WI38 (cell line): ENCODE measurements at regions not wholly inside any gene's neighbourhood (a gene's known extent, or its start where the extent isn't known, plus 50 kb on each side); places are given as distances from the start of the nearest gene placed in this dataset.

Experiments
- H3K4me3 ChIP-seq: 2 replicates; pipeline ENCODE4 v1.5.1; 2011; ENCODE audit warnings: low read depth, mild to moderate bottlenecking, control low read depth, low read length
- TF ChIP-seq, protein P1 (sequence below): IDR thresholded peaks from 2 replicates; pipeline ENCODE4 v1.5.1; 2012; ENCODE audit warnings: low read depth, mild to moderate bottlenecking, control low read depth, low read length

DNA sequence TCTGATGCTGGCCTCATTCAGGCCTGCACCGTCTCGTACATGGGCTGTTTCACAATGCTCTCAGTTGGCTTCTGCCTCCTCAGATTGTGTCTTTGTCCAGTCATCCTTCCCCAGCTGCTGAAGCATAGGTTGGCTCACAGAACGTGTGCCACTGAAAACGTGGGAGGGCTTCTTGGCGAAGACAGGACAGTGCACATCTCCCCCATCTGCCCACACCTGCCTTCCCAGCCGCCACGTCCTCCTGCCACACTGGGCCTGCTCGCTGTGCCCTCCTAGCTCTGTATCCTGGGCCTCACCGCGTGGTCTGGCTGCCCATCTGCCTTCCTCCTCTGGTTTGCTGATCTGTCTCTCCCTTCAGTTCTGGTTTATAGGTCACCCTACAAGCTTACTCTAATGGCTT, 230.0 kb upstream of the TOPAZ1 start:
- TF ChIP-seq, protein P1, sequence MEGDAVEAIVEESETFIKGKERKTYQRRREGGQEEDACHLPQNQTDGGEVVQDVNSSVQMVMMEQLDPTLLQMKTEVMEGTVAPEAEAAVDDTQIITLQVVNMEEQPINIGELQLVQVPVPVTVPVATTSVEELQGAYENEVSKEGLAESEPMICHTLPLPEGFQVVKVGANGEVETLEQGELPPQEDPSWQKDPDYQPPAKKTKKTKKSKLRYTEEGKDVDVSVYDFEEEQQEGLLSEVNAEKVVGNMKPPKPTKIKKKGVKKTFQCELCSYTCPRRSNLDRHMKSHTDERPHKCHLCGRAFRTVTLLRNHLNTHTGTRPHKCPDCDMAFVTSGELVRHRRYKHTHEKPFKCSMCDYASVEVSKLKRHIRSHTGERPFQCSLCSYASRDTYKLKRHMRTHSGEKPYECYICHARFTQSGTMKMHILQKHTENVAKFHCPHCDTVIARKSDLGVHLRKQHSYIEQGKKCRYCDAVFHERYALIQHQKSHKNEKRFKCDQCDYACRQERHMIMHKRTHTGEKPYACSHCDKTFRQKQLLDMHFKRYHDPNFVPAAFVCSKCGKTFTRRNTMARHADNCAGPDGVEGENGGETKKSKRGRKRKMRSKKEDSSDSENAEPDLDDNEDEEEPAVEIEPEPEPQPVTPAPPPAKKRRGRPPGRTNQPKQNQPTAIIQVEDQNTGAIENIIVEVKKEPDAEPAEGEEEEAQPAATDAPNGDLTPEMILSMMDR: no peak
- H3K4me3 ChIP-seq: no peak overlapping the region

DNA sequence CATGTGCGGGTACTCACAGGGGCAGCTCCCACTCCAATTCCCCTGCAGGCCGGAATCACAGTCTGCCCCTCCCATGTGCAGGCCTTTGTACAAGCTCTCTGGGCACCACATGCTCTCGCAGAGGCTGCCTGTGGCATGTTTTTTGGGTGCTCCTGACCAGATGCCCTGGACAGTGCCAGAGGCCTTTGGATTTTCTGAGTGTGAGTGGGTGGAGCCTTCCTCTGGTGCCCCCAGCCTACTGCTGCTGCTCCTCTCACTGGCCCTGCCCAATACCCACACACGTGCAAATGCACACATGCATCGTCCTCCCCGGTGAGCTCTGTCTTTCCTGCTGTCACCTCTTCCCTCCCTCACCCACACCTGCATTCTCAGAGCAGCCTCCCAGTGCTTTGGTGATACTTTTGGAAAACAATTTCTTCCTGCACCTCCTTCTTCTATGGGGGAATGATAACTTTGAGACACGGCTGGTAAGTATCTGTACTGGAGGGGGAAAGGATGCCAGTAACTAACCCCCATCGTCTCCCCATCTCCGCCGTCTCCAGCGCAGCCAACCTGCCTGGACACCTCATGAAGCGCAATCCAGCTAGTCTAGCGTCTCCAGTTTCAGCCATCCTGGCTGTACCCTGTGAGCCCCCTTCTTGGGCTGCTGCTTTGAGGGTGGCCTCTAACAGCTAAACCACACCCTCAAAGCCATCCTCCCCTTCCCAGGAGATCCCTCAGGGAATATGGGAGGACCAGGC, 229.4 kb upstream of the TOPAZ1 start:
- TF ChIP-seq, protein P1: no peak
- H3K4me3 ChIP-seq: no peak overlapping the region

DNA sequence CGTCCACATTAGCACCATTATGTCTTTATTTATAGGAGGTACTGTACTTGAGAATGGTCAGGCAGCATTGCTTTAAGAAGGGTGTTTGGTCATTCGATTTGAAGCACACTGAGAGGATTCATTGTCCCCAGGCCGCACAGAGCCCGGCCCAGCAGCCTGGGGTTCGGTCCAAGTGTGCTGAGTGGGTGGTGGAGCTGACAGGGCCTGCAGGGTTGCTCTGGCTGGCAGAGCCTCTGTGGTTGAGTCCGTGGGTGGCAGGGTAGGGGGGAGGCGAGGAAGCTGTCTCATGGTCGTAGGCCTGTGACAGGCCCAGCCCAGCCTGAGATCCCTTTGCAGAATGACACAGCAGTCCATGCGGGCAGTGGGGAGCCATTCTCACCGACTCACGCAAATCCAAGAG, 227.7 kb upstream of the TOPAZ1 start:
- TF ChIP-seq, protein P1: no peak

DNA sequence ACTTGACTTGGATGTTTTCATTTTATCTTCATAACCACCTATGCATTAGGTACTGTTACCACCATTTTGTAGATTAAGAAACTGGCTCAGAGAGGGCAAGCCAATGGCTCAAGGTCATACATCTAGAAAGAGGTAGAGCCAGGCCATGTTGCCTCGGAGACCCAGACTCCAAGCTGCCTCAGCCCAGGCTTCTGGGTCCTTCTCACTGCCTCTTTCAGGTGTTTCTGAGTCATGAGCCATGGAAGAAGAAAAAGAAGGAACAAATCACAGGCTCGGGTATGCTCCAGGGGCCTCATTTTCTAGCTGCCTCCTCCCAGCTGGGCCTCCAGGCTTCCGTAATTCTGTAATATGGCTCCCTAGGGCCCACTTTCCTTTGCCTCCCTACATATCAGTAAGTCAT, 226.5 kb upstream of the TOPAZ1 start:
- no peak overlapping the region for H3K4me3 ChIP-seq
- TF ChIP-seq, protein P1: no peak

More for the DNA sequence above, 227.7 kb upstream of the TOPAZ1 start:
- H3K4me3 ChIP-seq: no peak overlapping the region

DNA sequence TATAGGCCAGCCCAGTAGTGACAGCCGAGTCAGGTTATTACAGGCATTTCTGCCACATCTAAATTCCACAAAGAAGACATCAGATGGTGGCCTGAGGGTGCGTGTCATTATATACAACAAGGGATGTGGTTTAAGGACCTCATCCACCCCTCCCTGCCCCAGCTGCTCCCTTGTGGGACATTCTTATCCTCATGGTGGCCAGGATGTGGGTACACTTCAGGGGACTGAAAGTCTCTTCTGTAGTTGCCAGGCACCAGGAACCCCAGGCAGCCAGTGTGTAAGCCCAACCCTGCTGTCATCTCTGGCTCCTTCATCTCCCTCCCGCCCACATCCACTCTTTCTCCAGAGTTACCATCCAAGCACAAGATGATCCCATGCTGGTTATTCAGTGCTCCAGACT, 224.9 kb upstream of the TOPAZ1 start:
- no peak overlapping the region for H3K4me3 ChIP-seq
- TF ChIP-seq, protein P1: no peak

DNA sequence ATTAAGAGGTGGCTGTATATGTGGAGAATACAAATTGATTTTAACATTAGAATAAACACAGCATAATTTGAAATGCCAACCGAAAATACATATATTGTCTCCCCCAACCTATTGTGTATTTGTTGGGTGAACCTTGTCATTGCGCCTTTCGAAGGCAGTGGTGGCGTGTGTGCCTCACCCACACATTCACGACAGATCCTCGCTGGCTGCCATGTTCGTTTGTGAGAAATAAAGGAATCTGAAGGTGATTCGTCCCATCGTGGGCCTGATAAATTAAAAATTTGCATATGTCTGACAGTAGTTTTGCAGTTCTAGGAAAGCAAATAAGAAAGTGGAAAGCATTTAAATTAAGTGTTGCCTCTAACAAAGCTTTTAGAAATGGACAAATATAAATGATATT, 222.8 kb upstream of the TOPAZ1 start:
- H3K4me3 ChIP-seq: no peak overlapping the region
- TF ChIP-seq, protein P1: no peak

DNA sequence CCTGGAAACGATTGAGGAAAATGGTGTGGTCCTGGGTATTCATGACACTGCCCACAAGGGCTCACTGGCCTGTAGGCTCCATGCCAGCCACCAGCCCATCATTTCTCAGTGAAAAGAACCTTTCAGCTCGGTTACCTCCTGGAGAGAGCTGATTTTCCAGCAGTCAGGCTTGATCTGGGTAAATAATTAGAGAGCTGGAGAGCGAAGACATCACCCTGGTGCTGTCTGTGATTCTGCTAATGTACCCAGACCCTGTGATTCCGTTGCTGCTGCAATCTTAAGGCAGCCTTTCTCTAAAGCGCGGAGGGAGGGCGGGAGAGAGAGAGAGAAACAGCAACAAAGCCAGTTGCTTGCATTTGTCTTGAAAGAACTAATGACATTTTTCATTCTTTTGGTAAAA, 221.9 kb upstream of the TOPAZ1 start:
- TF ChIP-seq, protein P1: no peak
- H3K4me3 ChIP-seq: no peak overlapping the region
